NB4 (cell line): ENCODE measurements at regions not wholly inside any gene's neighbourhood (a gene's known extent, or its start where the extent isn't known, plus 50 kb on each side); places are given as distances from the start of the nearest gene placed in this dataset.

Experiments
- DNase-seq: peaks from one replicate; pipeline ENCODE4 v3.0.0; 2010; ENCODE audit warnings: low read depth
- H3K4me3 ChIP-seq: one replicate; pipeline ENCODE4 v1.5.1; 2011; ENCODE audit warnings: mild to moderate bottlenecking, low read depth, low read length, moderate library complexity
- MYC ChIP-seq: IDR thresholded peaks from 2 replicates; pipeline ENCODE4 v1.6.1; 2011; ENCODE audit warnings: low read depth, low read length
- POLR2A ChIP-seq: IDR thresholded peaks from 2 replicates; pipeline ENCODE4 v1.6.1; 2011; ENCODE audit warnings: mild to moderate bottlenecking; ENCODE audit not compliant: insufficient read length; ENCODE audit errors: extremely low read depth
- TF ChIP-seq, protein P1 (sequence below): IDR thresholded peaks from one replicate; pipeline ENCODE4 v1.5.1; 2012; ENCODE audit warnings: low read depth, low read length
- TF ChIP-seq, protein P2 (sequence below): IDR thresholded peaks from 2 replicates; pipeline ENCODE4 v1.6.1; 2011; ENCODE audit warnings: low read depth, low read length

DNA sequence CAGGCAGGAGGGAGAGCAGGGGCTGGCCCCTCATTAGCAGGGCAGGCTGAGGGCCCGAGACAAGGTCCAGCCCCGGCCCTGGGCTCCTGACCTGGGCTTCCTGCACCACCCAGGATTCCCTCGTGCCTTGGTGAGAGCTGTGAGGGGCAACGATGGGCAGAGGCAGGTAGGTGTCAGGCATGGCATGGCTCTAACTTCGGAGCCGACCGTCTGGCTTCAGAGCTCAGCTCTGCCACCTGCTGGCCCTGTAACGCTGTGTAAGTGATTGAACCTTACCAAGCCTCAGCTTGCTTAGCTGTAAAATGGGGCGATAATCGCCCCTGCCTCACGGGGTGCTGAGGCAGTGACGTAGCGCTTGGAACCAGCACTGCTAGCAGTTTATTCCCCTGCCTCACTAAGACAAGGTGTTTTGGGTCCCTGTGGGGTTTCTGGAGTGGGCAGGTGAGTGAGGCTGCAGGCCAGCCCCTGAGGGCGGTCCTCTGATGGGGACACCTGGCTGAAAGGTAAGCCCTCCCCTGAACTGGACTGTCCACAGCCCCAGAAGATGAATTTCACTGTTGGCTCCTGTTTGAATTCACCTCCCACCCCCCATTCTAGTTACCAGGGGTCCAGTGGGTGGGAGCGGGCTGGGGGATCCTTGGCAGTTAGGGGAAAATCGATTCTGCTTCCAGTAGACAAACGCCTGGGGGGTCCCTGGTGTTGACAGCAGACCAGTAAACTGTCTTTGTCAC, 184.8 kb upstream of the GSE1 start:
- H3K4me3 ChIP-seq: no peak overlapping the region
- peak; percentile 69 for DNase-seq
- TF ChIP-seq, protein P1, sequence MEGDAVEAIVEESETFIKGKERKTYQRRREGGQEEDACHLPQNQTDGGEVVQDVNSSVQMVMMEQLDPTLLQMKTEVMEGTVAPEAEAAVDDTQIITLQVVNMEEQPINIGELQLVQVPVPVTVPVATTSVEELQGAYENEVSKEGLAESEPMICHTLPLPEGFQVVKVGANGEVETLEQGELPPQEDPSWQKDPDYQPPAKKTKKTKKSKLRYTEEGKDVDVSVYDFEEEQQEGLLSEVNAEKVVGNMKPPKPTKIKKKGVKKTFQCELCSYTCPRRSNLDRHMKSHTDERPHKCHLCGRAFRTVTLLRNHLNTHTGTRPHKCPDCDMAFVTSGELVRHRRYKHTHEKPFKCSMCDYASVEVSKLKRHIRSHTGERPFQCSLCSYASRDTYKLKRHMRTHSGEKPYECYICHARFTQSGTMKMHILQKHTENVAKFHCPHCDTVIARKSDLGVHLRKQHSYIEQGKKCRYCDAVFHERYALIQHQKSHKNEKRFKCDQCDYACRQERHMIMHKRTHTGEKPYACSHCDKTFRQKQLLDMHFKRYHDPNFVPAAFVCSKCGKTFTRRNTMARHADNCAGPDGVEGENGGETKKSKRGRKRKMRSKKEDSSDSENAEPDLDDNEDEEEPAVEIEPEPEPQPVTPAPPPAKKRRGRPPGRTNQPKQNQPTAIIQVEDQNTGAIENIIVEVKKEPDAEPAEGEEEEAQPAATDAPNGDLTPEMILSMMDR: peak; percentile 71
- TF ChIP-seq, protein P2, sequence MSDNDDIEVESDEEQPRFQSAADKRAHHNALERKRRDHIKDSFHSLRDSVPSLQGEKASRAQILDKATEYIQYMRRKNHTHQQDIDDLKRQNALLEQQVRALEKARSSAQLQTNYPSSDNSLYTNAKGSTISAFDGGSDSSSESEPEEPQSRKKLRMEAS: no peak

DNA sequence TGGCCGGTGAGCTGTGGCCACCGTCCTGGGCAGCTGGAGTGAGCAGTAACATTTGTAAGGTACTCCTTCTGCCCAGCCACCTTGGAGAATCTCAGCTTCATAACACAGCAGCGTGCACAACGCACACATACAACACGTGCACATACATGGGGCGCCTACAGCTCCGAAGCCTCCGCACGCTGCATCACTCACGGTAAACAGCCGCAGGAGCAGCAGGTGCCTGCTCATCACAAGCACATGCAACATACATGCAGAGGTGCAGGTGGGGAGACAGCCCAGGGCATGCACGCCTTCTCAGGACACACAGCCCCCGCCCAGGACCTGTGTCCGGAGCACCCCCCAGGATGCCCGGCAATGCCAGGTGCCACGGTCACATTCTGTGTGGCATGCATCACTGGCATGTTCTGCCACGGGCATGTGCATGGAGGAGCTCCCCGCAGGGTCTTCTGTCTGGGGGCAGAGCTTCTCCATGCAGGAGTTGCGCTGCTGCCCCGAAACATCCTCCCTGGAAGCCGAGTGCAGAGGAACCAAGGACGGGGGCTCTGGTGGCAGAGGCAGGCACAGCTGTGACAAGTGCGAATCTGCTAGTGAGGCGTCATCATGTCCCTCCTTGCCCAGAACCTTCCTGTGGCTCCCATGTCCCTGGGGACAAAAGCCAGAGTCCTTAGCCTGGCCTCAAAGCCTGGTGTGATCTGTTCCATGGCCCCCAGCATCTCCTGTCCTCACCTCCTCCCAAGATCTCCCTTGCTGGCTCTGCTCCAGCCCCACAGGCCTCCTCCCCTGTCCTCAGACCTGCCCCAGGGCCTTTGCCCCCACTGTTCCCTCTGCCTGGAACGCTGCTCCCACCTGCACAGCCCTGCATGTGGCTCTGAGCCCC, 184.0 kb upstream of the GSE1 start:
- no peak for TF ChIP-seq POLR2A
- TF ChIP-seq MYC: no peak
- TF ChIP-seq, protein P1: no peak
- TF ChIP-seq, protein P2: no peak
- DNase-seq: no peak
- H3K4me3 ChIP-seq: no peak overlapping the region

DNA sequence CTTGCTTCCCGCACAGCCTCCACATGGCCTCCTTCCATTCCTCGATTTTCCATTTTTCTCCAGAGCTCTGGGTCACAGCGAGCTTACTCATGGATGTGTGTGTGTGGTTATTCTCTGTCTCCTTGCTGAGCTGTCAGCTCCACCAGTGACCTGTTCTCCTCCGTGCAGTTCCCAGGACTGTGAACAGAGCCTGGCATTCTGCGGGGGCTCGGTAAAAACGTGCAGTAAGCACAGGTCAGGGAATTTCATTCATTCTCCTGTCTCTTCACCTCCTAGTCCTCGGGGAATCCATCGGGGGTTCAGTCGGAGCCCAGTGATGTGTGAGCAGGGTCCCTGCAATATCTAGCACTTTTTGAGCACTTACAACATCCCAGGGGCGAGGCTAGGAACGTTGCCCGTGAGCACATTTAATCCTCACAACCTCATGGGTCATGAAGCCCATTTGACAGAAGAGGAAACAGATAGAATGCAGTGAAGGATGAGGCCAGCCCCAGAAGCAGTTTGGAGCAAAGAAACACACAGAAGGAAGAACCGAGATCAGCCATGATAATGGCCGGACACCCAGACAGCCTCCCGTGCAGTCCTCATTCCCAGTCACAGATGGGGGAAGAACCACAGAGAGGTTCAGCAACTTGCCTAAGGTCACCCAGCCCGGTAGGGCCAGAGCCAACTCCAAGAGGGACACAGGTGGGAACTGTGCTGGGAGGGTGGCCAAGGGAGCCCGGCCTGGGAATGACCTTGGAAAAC, 183.2 kb upstream of the GSE1 start:
- no peak for TF ChIP-seq MYC
- DNase-seq: no peak
- H3K4me3 ChIP-seq: no peak overlapping the region

DNA sequence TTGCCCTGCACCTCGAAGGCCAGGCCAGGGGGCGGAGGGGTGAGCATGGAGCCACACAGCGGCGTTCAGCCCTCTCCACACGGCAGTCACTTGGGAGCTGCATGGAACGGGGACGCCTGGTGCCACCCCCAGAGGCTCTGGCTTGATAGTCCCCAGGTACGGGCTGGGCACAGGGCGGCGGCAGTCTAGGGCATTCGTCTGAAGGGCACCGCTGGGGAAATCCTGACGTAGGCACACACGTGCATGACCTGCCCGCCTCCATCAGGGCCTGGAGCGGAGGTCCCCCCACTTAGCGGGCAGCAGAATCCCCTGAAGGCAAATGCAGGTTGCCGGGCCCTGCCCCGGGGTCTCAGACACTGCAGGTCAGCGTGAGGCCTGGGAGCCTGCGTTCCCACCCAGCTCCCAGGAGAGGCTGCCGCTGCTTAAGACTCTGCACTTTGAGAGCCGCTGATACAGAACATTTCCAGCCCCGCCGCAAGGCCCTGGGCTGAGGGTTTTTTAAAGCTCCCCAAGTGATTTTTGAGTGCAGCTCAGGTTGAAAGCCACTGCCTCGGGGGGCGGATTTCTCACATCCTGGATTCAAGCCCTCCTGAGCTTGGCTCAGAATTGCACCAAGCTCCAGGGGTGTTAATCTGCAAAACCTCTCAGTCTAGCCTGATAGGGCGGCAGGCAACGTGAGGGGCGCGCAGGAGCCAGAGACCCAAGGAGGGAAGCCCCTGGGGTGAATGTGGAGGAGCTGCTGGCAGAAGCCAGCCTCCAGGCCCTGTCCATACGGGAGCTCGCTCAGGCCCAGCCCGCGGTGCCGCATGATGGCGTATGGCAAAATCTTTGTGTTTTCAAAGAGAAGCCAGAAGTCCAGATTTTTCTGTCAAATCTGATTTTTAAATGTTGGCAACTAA, 182.3 kb upstream of the GSE1 start:
- no peak overlapping the region for H3K4me3 ChIP-seq
- TF ChIP-seq POLR2A: no peak
- no peak for TF ChIP-seq MYC
- TF ChIP-seq, protein P2: no peak

DNA sequence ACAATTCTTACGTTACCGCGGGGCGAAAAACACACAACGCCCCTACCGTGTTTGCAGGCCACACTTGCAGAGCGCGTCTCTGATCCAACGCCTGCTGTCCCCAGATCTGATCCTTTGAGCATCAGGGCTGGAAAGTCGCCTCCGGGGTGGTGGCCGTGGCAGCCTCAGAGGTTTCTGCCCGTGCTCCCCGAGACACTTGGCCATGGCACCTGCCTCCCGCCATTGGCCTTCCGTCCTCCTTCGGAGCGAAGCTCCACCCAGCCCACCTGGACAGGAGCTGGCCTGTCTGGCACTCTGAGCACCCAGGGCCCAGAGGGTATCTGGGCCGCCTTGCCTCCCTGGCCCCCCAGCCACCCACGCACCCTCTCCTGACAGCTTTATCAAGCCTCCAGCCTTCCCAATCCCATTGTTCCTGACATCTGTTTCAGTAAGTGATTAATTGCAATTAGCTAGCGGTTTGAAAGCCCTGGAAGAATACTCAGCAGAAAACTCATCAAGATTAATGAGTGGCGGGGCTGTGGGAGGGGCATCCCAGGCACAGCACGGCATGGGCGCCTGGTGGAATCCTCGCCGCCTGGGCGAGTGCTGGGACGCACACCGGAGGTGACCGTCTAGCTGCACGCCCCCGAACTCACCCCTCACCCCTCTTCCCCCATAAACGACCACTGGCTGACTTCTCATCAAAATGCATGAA, 181.5 kb upstream of the GSE1 start:
- no peak for DNase-seq
- TF ChIP-seq MYC (no peak), POLR2A (no peak)
- no peak overlapping the region for H3K4me3 ChIP-seq

More for the DNA sequence above, 182.3 kb upstream of the GSE1 start:
- DNase-seq: no peak

DNA sequence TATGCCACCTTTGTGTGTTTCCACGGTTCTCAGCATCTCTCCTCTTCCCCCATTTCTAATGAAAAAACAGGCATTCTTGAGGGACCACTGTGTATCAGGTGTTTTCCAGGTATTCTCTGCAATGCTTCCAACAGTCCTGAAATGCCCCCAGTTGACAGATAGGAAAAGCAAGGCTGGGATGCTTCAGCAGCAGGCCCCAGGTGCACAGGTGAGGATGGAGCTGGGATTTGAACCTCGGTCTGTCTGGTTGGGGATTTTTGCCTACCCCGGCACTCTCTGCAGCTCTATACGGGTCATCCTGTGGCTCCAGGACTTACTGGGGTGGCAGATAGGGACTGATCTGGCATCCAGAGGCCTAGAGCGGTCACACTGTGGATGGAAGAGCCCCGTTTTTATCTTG, 180.5 kb upstream of the GSE1 start:
- no peak overlapping the region for H3K4me3 ChIP-seq
- DNase-seq: no peak
- no peak for TF ChIP-seq POLR2A
- no peak for TF ChIP-seq MYC
- TF ChIP-seq, protein P1: no peak
- TF ChIP-seq, protein P2: no peak
